HEK293T (cell line): ENCODE measurements at regions not wholly inside any gene's neighbourhood (a gene's known extent, or its start where the extent isn't known, plus 50 kb on each side); places are given as distances from the start of the nearest gene placed in this dataset.

Experiments used
- CTCF ChIA-PET: fragments of 350-600 bp; formaldehyde crosslinking; extraction: SDS; loops from one replicate; lab custom pipeline; 2021; ENCODE audit warnings: antibody characterized with exemption, inconsistent platforms; lab: Yijun Ruan, JAX
- POLR2A ChIA-PET: fragments of 350-600 bp; formaldehyde crosslinking; extraction: SDS; loops from one replicate; lab custom pipeline; 2020; ENCODE audit warnings: antibody characterized with exemption, inconsistent platforms; lab: Yijun Ruan, JAX
- DNase-seq: peaks from one replicate; pipeline ENCODE4 v3.0.0; 2012; ENCODE audit warnings: mixed read lengths; ENCODE audit errors: extremely low spot score
- ARNT ChIP-seq: fragments of 450-650 bp; IDR thresholded peaks from 2 replicates; pipeline ENCODE4 v1.6.1; 2017; ENCODE audit warnings: mild to moderate bottlenecking
- BHLHE40 ChIP-seq: fragments of 450-650 bp; IDR thresholded peaks from 2 replicates; pipeline ENCODE4 v1.6.1; 2016; ENCODE audit warnings: mild to moderate bottlenecking, moderate library complexity, borderline replicate concordance
- CTBP1 ChIP-seq: fragments of 450-650 bp; IDR thresholded peaks from 2 replicates; pipeline ENCODE4 v1.6.1; 2016; ENCODE audit warnings: borderline replicate concordance
- ELF4 ChIP-seq: fragments of 450-650 bp; IDR thresholded peaks from 2 replicates; pipeline ENCODE4 v1.6.1; 2017; ENCODE audit warnings: antibody characterized with exemption
- FOXA1 ChIP-seq: fragments of 450-650 bp; IDR thresholded peaks from 2 replicates; pipeline ENCODE4 v1.6.1; 2016; ENCODE audit warnings: mild to moderate bottlenecking
- FOXK2 ChIP-seq: fragments of 450-650 bp; IDR thresholded peaks from 2 replicates; pipeline ENCODE4 v1.6.1; 2016; ENCODE audit warnings: mild to moderate bottlenecking
- FOXM1 ChIP-seq: fragments of 450-650 bp; IDR thresholded peaks from 2 replicates; pipeline ENCODE4 v1.6.1; 2017; ENCODE audit warnings: mild to moderate bottlenecking, borderline replicate concordance
- HDGF ChIP-seq: fragments of 450-650 bp; IDR thresholded peaks from 2 replicates; pipeline ENCODE4 v1.6.1; 2017; ENCODE audit warnings: antibody characterized with exemption, borderline replicate concordance
- L3MBTL2 ChIP-seq: fragments of 450-650 bp; conservative IDR thresholded peaks from 2 replicates; pipeline ENCODE4 v1.6.1; 2016; ENCODE audit warnings: mild to moderate bottlenecking
- LEF1 ChIP-seq: fragments of 450-650 bp; IDR thresholded peaks from 2 replicates; pipeline ENCODE4 v1.6.1; 2017; ENCODE audit warnings: mild to moderate bottlenecking, borderline replicate concordance
- NFRKB ChIP-seq: fragments of 450-650 bp; IDR thresholded peaks from 2 replicates; pipeline ENCODE4 v1.6.1; 2016; ENCODE audit warnings: mild to moderate bottlenecking, moderate library complexity
- SP1 ChIP-seq: fragments of 450-650 bp; IDR thresholded peaks from 2 replicates; pipeline ENCODE4 v1.6.1; 2017
- SUZ12 ChIP-seq: fragments of 450-650 bp; IDR thresholded peaks from 2 replicates; pipeline ENCODE4 v1.6.1; 2016; ENCODE audit warnings: mild to moderate bottlenecking
- TARDBP ChIP-seq: fragments of 450-650 bp; IDR thresholded peaks from 2 replicates; pipeline ENCODE4 v1.6.1; 2016
- ZNF384 ChIP-seq: fragments of 450-650 bp; IDR thresholded peaks from 2 replicates; pipeline ENCODE4 v1.6.1; 2016
- TF ChIP-seq, protein P1 (sequence below): fragments of 450-650 bp; IDR thresholded peaks from 2 replicates; pipeline ENCODE4 v1.6.1; 2016

- no peak for TF ChIP-seq L3MBTL2
- TF ChIP-seq ARNT, result no peak
- no peak for TF ChIP-seq SUZ12
- no peak for TF ChIP-seq FOXK2
- no peak for TF ChIP-seq ZNF384
- no peak for TF ChIP-seq FOXM1
- TF ChIP-seq, protein P1, sequence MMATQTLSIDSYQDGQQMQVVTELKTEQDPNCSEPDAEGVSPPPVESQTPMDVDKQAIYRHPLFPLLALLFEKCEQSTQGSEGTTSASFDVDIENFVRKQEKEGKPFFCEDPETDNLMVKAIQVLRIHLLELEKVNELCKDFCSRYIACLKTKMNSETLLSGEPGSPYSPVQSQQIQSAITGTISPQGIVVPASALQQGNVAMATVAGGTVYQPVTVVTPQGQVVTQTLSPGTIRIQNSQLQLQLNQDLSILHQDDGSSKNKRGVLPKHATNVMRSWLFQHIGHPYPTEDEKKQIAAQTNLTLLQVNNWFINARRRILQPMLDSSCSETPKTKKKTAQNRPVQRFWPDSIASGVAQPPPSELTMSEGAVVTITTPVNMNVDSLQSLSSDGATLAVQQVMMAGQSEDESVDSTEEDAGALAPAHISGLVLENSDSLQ, result no peak
- TF ChIP-seq LEF1, result no peak
- no peak for TF ChIP-seq HDGF
- no peak for TF ChIP-seq FOXA1
- TF ChIP-seq BHLHE40, result no peak
- no peak for DNase-seq
- ChIA-PET CTCF (no interaction called here), POLR2A (no interaction called here)
These were observed 249.6 kb downstream of the IZUMO3 start for GRCh38 chr9:24296124-24296523.

DNA sequence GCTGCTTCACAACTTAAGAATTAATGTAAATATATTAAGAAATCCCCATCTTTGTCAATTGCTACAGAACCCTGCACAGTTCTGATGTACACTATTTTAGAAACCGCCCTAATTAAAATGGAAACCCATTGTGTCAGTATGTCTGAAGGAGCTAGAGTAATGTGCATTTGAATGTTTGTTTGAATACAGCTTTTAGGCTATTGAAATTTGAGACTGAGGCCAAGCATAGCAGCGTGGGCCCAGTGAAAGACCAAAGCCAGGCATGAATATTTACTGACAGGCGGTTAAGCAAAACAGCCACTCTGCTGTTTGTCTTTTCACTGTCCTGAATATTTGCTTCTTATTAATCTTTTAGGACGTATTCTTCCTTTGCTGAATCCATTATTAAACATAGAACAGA is 252.3 kb downstream of the IZUMO3 start:
- TF ChIP-seq, protein P1, result no peak
- TF ChIP-seq CTBP1 (no peak), ELF4 (no peak), SUZ12 (no peak), NFRKB (no peak), HDGF (no peak), FOXA1 (no peak), ZNF384 (no peak), LEF1 (no peak), BHLHE40 (no peak), FOXK2 (no peak), SP1 (no peak), TARDBP (no peak), L3MBTL2 (no peak), FOXM1 (no peak), ARNT (no peak)
- ChIA-PET CTCF (no interaction called here), POLR2A (no interaction called here)
- no peak for DNase-seq

GRCh38 chr9:24286761-24287160 is 258.9 kb downstream of the IZUMO3 start:
- CTCF ChIA-PET, result no interaction called here
- POLR2A ChIA-PET, result no interaction called here
- no peak for DNase-seq
- TF ChIP-seq HDGF, result no peak
- TF ChIP-seq TARDBP, result no peak
- TF ChIP-seq ZNF384, result no peak

- TF ChIP-seq LEF1 (no peak), FOXA1 (no peak), ARNT (no peak), L3MBTL2 (no peak), SUZ12 (no peak)
- CTCF ChIA-PET, result no interaction called here
- no peak for DNase-seq
- POLR2A ChIA-PET, result no interaction called here
These were observed 287.1 kb downstream of the IZUMO3 start for GRCh38 chr9:24258626-24259025.

DNA sequence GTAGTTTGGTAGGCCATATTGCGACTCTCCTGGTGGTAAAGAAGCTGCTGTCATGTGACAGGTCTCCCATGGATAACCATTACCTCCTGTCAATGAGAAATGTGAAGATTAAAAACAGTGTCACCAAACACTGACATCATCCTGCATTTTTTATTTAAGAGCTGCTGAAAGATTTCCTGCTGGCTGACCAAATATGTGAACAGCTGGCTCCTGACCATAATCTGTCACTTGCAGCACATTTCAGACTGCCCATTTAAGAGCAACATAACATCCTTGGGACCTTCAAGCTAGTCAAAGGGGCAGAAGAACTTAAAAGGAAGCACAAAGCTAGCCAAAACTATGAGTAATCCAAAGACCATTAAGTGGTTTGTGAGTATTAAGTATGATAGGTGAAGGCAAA is 288.0 kb downstream of the IZUMO3 start:
- DNase-seq, result no peak
- POLR2A ChIA-PET, result no interaction called here
- no peak for TF ChIP-seq FOXM1
- TF ChIP-seq ZNF384, result no peak
- no peak for TF ChIP-seq SP1
- TF ChIP-seq FOXK2, result no peak
- no peak for TF ChIP-seq CTBP1
- TF ChIP-seq TARDBP, result no peak
- no peak for TF ChIP-seq BHLHE40
- no peak for TF ChIP-seq L3MBTL2
- no peak for TF ChIP-seq ARNT
- TF ChIP-seq ELF4, result no peak
- TF ChIP-seq NFRKB, result no peak
- TF ChIP-seq, protein P1, result no peak
- TF ChIP-seq FOXA1, result no peak
- TF ChIP-seq HDGF, result no peak
- no peak for TF ChIP-seq LEF1
- CTCF ChIA-PET, result no interaction called here

GRCh38 chr9:24245988-24246387 is 299.7 kb downstream of the IZUMO3 start:
- POLR2A ChIA-PET, result no interaction called here
- CTCF ChIA-PET, result interaction anchor here (0.8 kb wide), 1 partner anchor 1562 kb away, joined by 5 read pairs; no protein-coding TSS in a partner anchor
- TF ChIP-seq ZNF384, result no peak
- TF ChIP-seq FOXA1, result no peak
- TF ChIP-seq FOXK2, result no peak
- TF ChIP-seq FOXM1, result no peak
- TF ChIP-seq ELF4, result no peak
- no peak for TF ChIP-seq TARDBP
- TF ChIP-seq, protein P1, result no peak
- TF ChIP-seq ARNT, result no peak
- TF ChIP-seq BHLHE40, result no peak
- TF ChIP-seq SUZ12, result no peak
- no peak for TF ChIP-seq CTBP1
- no peak for TF ChIP-seq SP1
- no peak for TF ChIP-seq L3MBTL2
- no peak for TF ChIP-seq NFRKB
- DNase-seq, result peak; percentile 9
